ENCODE measurements at regions not wholly inside any gene's neighbourhood (a gene's known extent, or its start where the extent isn't known, plus 50 kb on each side); places are given as distances from the start of the nearest gene placed in this dataset.
"Not testable (repeated sequence)": the region's sequence is repeated elsewhere in the genome, so short reads cannot be mapped to it uniquely, and the experiment has no call there.

- intact Hi-C loops (cut with DNase I), result no loop called here
- DNase-seq, result no peak
These were observed 213.8 kb upstream of the MGAT5 start for GRCh38 chr2:134039912-134040581.

- intact Hi-C loops (cut with DNase I); DNase-seq: not testable (repeated sequence)
These were observed 213.2 kb upstream of the MGAT5 start for GRCh38 chr2:134040626-134041172.

- no peak for DNase-seq
- intact Hi-C loops (cut with DNase I), result no loop called here
These were observed 212.0 kb upstream of the MGAT5 start for GRCh38 chr2:134041877-134042276.

- DNase-seq; intact Hi-C loops (cut with DNase I): not testable (repeated sequence)
These were observed 210.8 kb upstream of the MGAT5 start for GRCh38 chr2:134043028-134043427.

- intact Hi-C loops (cut with DNase I), result no loop called here
- DNase-seq, result no peak
These were observed 201.7 kb upstream of the MGAT5 start for GRCh38 chr2:134052173-134052572.

GRCh38 chr2:134056173-134056572 lies 197.7 kb upstream of the MGAT5 start:
- DNase-seq, result no peak
- intact Hi-C loops (cut with DNase I), result no loop called here

GRCh38 chr2:134061066-134061465 lies 192.8 kb upstream of the MGAT5 start:
- intact Hi-C loops (cut with DNase I); DNase-seq: not testable (repeated sequence)

GRCh38 chr2:134062235-134062634 lies 191.6 kb upstream of the MGAT5 start:
- intact Hi-C loops (cut with DNase I); DNase-seq: not testable (repeated sequence)

GRCh38 chr2:134063916-134064315 lies 190.0 kb upstream of the MGAT5 start:
- peak in 1 of 10 donors; percentile 69 for DNase-seq
- intact Hi-C loops (cut with DNase I), result not testable (repeated sequence)

GRCh38 chr2:134070281-134070741 lies 183.6 kb upstream of the MGAT5 start:
- no peak for DNase-seq
- intact Hi-C loops (cut with DNase I), result no loop called here

- intact Hi-C loops (cut with DNase I), result no loop called here
- DNase-seq, result no peak
These were observed 181.5 kb upstream of the MGAT5 start for GRCh38 chr2:134072341-134072740.

GRCh38 chr2:134073023-134073422 lies 180.8 kb upstream of the MGAT5 start:
- intact Hi-C loops (cut with DNase I), result no loop called here
- DNase-seq, result no peak

- intact Hi-C loops (cut with DNase I), result no loop called here
- DNase-seq, result no peak
These were observed 179.3 kb upstream of the MGAT5 start for GRCh38 chr2:134074619-134075018.

- peak in 1 of 10 donors; percentile 81 for DNase-seq
- intact Hi-C loops (cut with DNase I), result no loop called here
These were observed 178.7 kb upstream of the MGAT5 start for GRCh38 chr2:134075204-134075603.

- intact Hi-C loops (cut with DNase I), result no loop called here
- DNase-seq, result no peak
These were observed 175.5 kb upstream of the MGAT5 start for GRCh38 chr2:134078354-134078753.

GRCh38 chr2:134079373-134079772 lies 174.5 kb upstream of the MGAT5 start:
- no peak for DNase-seq
- intact Hi-C loops (cut with DNase I), result no loop called here

GRCh38 chr2:134080386-134081089 lies 173.3 kb upstream of the MGAT5 start:
- intact Hi-C loops (cut with DNase I), result no loop called here
- DNase-seq, result no peak

- intact Hi-C loops (cut with DNase I), result no loop called here
- no peak for DNase-seq
These were observed 172.5 kb upstream of the MGAT5 start for GRCh38 chr2:134081238-134081938.

GRCh38 chr2:134083548-134083947 lies 170.3 kb upstream of the MGAT5 start:
- no peak for DNase-seq
- intact Hi-C loops (cut with DNase I), result no loop called here

- no peak for DNase-seq
- intact Hi-C loops (cut with DNase I), result no loop called here
These were observed 167.2 kb upstream of the MGAT5 start for GRCh38 chr2:134086594-134087219.
